SW 1271 (cell line): ENCODE measurements at regions not wholly inside any gene's neighbourhood (a gene's known extent, or its start where the extent isn't known, plus 50 kb on each side); places are given as distances from the start of the nearest gene placed in this dataset.

ENCODE experiments used
- DNase-seq, 2 experiments: peaks; one replicate each; lab custom pipeline; 2025; lab: John Stamatoyannopoulos, UW

- DNase-seq: peak in 1 of 2 experiments; percentile 13
Observed at GRCh38 chr5:61964201-61964600, 341.8 kb upstream of the KIF2A start.

- DNase-seq: no peak
Observed at GRCh38 chr5:61965069-61965468, 340.9 kb upstream of the KIF2A start.

GRCh38 chr5:61965490-61965889 is 340.5 kb upstream of the KIF2A start:
- no peak for DNase-seq

GRCh38 chr5:61966296-61966955 is 339.6 kb upstream of the KIF2A start:
- no peak for DNase-seq

GRCh38 chr5:61966997-61967396 is 339.0 kb upstream of the KIF2A start:
- no peak for DNase-seq

- no peak for DNase-seq
Observed at GRCh38 chr5:61967681-61968080, 338.3 kb upstream of the KIF2A start.

GRCh38 chr5:61969347-61969746 is 336.7 kb upstream of the KIF2A start:
- DNase-seq: peak in 1 of 2 experiments; percentile 10

- DNase-seq: peak; percentile 15 to 26
Observed at GRCh38 chr5:61969755-61970154, 336.3 kb upstream of the KIF2A start.

GRCh38 chr5:61970218-61970617 is 335.8 kb upstream of the KIF2A start:
- DNase-seq: no peak

GRCh38 chr5:61974680-61975079 is 331.3 kb upstream of the KIF2A start:
- DNase-seq: no peak

GRCh38 chr5:61981886-61982285 is 324.1 kb upstream of the KIF2A start:
- DNase-seq: no peak

GRCh38 chr5:61991430-61991829 is 314.6 kb upstream of the KIF2A start:
- DNase-seq: no peak

GRCh38 chr5:61991866-61992265 is 314.1 kb upstream of the KIF2A start:
- DNase-seq: no peak

- no peak for DNase-seq
Observed at GRCh38 chr5:61993295-61993927, 312.6 kb upstream of the KIF2A start.

- DNase-seq: no peak
Observed at GRCh38 chr5:61994171-61994570, 311.8 kb upstream of the KIF2A start.

- DNase-seq: no peak
Observed at GRCh38 chr5:61995486-61995885, 310.5 kb upstream of the KIF2A start.

- DNase-seq: no peak
Observed at GRCh38 chr5:61999371-61999770, 306.6 kb upstream of the KIF2A start.

- no peak for DNase-seq
Observed at GRCh38 chr5:62000646-62001045, 305.4 kb upstream of the KIF2A start.

GRCh38 chr5:62001640-62002039 is 304.4 kb upstream of the KIF2A start:
- DNase-seq: no peak

GRCh38 chr5:62002436-62002835 is 303.6 kb upstream of the KIF2A start:
- DNase-seq: no peak

- DNase-seq: no peak
Observed at GRCh38 chr5:62005551-62005950, 300.5 kb upstream of the KIF2A start.

- DNase-seq: no peak
Observed at GRCh38 chr5:62007457-62007856, 298.5 kb upstream of the KIF2A start.

- no peak for DNase-seq
Observed at GRCh38 chr5:62011089-62011664, 294.8 kb upstream of the KIF2A start.

GRCh38 chr5:62017092-62017491 is 288.9 kb upstream of the KIF2A start:
- no peak for DNase-seq
